ENCODE measurements at regions not wholly inside any gene's neighbourhood (a gene's known extent, or its start where the extent isn't known, plus 50 kb on each side); places are given as distances from the start of the nearest gene placed in this dataset.

GRCh38 chr1:213389061-213389581, 338.1 kb downstream of the RPS6KC1 start:
- DNase-seq: peak in 2 of 4 donors; percentile 16 to 78
- no peak for ATAC-seq
- Histone ChIP-seq H3K27ac (no peak overlapping the region), H3K4me1 (no peaks in the 10 kb centered on the region), H3K27me3 (no peaks in the 10 kb centered on the region), H3K9me3 (no peaks in the 10 kb centered on the region), H3K36me3 (no peaks in the 10 kb centered on the region), H3K4me3 (no peak overlapping the region)
- intact Hi-C loops (cut with DNase I): no loop called here
- no peak for TF ChIP-seq CTCF (IDR thresholded peaks at IDR 0.05)

GRCh38 chr1:213391445-213391844, 340.4 kb downstream of the RPS6KC1 start:
- H3K27ac ChIP-seq: no peak overlapping the region
- no peaks in the 10 kb centered on the region for H3K4me1 ChIP-seq
- TF ChIP-seq CTCF (IDR thresholded peaks at IDR 0.05): no peak
- no peak for DNase-seq
- H3K27me3 ChIP-seq: no peaks in the 10 kb centered on the region
- no peak for ATAC-seq
- H3K9me3 ChIP-seq: no peaks in the 10 kb centered on the region
- H3K4me3 ChIP-seq: no peak overlapping the region
- no peaks in the 10 kb centered on the region for H3K36me3 ChIP-seq
- intact Hi-C loops (cut with DNase I): no loop called here

GRCh38 chr1:213393860-213394259, 342.8 kb downstream of the RPS6KC1 start:
- intact Hi-C loops (cut with DNase I): no loop called here
- no peak for TF ChIP-seq CTCF (IDR thresholded peaks at IDR 0.05)
- Histone ChIP-seq H3K27me3 (no peaks in the 10 kb centered on the region), H3K9me3 (no peaks in the 10 kb centered on the region), H3K27ac (no peak overlapping the region), H3K4me3 (no peak overlapping the region), H3K36me3 (no peaks in the 10 kb centered on the region), H3K4me1 (no peaks in the 10 kb centered on the region)
- ATAC-seq (no peak), DNase-seq (no peak)

GRCh38 chr1:213394837-213395236, 343.8 kb downstream of the RPS6KC1 start:
- Histone ChIP-seq H3K9me3 (no peaks in the 10 kb centered on the region), H3K36me3 (no peaks in the 10 kb centered on the region), H3K27me3 (no peaks in the 10 kb centered on the region), H3K27ac (no peak overlapping the region), H3K4me1 (no peaks in the 10 kb centered on the region), H3K4me3 (no peak overlapping the region)
- TF ChIP-seq CTCF (IDR thresholded peaks at IDR 0.05): no peak
- intact Hi-C loops (cut with DNase I): no loop called here
- no peak for ATAC-seq
- DNase-seq: no peak

GRCh38 chr1:213397638-213398037, 346.6 kb downstream of the RPS6KC1 start:
- intact Hi-C loops (cut with DNase I): no loop called here
- no peaks in the 10 kb centered on the region for H3K27me3 ChIP-seq
- no peak for TF ChIP-seq CTCF (IDR thresholded peaks at IDR 0.05)
- H3K9me3 ChIP-seq: no peaks in the 10 kb centered on the region
- no peaks in the 10 kb centered on the region for H3K36me3 ChIP-seq
- no peak for ATAC-seq
- H3K4me1 ChIP-seq: no peaks in the 10 kb centered on the region
- no peak overlapping the region for H3K27ac ChIP-seq
- no peak for DNase-seq
- H3K4me3 ChIP-seq: no peak overlapping the region

Data from left lung (tissue), 4 donors.